ENCODE measurements at regions not wholly inside any gene's neighbourhood (a gene's known extent, or its start where the extent isn't known, plus 50 kb on each side); places are given as distances from the start of the nearest gene placed in this dataset.
"Not testable (repeated sequence)": the region's sequence is repeated elsewhere in the genome, so short reads cannot be mapped to it uniquely, and the experiment has no call there.

DNA sequence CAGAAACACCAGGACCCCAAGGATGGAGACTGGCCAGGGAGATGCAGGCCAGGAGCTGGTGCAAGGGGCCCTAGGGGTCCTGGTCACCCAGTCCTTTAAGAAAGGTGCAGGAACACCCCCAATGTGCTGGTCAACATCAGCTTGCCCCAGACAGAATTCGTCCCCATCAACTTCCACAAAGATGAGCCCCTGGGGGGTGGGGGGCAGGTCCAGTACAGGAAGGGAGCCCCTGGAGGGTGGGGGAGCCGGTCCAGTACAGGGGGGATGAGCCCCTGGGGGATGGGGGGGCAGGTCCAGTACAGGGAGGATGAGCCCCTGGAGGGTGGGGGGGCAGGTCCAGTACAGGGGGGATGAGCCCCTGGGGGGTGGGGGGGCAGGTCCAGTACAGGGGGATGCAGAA, 160.7 kb upstream of the SALL3 start:
- no peak for DNase-seq

DNA sequence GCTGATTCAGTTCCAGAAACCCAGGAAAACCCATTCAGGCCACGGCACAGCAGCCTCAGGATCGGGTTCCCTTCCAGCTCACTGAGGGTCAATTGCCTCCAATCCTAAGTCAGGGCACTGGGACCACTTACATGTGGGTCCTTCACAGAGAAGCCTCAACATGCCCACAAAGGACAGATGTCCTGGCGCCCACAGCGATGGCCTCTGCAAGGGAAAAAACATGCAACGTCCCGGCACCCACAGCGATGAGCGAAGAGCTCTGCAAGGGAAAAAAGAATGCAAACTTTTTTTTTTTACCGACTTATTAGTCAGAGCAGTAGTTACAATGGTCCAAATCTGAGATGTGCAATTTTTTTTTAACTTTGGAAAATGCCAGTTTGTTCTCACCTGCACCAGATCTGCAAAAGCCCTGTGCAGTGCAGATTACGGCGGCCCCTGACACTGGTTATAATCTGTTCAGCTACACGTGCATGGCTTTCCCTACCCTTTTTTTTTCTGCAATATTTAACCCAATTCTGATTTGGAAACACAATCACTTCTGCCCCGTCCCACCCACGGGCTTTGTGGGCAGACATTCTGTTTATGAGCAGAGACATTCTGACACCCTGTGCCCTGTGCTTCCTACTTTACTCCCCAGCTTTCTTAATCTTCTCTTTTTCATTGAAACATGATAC, 159.3 kb upstream of the SALL3 start:
- no peak for DNase-seq

DNA sequence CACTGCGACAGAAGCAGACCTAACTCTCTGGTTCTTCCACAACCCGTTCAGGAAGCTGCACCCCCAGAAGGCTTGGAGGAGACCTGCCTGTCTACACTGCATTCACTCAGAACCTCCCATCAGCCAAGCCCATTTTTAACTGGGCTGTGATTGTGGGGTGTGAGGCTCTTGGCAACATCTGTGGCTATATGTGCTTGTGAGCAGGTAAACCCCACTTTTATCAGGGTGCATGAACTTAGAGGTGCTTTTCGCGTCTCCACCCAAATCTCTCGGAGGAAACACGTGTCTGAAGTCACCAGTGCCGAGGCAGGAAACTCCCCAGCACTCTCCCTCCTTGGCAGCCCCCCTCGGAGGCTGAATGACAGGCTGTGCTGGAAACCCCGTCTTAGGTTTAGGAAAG, 158.2 kb upstream of the SALL3 start:
- DNase-seq: no peak

DNA sequence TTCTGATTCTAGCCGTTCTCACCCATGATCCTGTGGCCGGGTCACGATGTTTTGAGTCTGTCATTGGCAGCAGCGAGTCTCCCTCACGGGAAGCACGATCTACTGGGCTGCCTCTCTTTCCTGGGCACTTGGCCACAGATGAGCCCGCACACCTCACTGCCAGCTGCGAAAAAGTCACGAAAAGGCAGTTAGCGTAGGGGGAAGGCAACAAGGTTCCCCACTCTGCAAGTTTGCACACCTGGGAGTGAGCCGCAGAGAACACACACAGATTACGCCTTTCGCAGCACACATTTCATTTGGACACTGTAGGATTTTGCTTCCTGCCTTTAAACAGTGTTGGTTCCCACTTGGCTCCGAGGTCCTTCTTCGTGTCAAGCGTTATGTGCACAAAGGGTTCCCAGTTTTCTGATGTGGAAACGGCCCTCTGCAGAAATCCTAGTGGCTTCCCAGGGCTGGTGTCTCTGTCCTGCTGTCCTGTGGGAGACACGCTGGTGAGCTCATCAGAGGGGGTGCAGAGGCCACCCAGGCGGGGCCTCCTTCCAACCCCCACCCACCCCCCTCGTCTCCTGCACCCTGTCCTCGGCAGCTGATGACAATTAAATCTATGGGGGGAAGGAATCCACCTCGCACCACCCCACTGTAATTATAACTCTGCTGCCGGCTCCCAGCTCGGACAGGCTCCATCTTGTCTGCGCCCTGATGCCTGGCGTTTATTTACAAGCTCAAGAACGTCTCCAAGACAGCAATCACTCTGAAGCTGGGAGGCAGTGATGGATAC, 157.3 kb upstream of the SALL3 start:
- no peak for DNase-seq

DNA sequence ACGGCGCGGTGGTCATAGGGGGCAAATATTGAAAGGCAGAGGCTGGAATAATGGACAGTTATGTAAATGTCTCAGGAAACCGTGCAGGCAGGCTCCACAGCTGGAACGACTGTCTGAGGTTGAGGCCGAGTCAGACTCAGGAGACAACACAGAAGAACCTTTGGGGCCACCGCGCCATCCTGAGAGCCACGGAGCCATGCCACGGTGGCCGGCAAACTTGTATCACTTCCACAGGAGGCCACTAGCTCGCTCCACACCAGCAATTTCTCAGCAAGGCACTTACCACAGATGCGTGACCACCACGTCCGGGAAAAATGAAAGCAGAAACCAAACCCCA, 156.7 kb upstream of the SALL3 start:
- DNase-seq: no peak

DNA sequence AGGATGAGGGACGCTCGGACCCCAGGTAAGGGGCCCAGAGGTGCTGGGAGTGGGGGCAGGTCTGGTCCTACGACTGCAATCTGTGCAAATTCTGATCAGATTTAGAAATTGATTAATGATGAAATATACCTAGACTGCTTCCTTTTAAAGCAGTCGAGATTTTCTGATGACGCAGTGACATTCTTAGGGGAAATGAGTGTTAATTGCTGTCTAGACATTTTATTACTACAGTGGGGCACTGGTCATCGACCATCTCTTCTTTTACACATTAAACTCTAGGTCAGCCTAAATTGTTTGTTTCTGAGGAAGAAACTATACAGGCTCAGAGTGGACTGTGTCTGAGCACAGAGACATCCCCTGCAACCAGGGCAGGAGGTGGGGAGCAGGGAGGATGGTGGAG, 154.4 kb upstream of the SALL3 start:
- no peak for DNase-seq

DNA sequence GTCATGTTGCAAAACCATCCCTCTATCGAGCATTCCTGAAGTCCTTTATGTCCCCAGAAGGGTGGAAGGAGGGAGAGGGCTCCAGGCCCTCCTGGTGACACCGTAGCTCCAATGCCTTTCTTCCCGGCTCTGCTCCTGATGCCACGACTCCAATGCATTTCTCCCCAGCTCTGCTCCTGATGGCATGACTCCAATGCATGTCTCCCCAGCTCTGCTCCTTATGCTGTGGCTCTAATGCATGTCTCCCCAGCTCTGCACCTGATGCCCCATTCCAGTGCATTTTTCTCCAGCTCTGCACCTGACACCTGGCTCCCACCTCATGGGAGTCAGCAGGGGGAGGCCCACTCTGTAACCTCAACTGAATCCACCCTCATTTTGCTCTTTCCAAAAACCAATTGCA, 153.0 kb upstream of the SALL3 start:
- no peak for DNase-seq

DNA sequence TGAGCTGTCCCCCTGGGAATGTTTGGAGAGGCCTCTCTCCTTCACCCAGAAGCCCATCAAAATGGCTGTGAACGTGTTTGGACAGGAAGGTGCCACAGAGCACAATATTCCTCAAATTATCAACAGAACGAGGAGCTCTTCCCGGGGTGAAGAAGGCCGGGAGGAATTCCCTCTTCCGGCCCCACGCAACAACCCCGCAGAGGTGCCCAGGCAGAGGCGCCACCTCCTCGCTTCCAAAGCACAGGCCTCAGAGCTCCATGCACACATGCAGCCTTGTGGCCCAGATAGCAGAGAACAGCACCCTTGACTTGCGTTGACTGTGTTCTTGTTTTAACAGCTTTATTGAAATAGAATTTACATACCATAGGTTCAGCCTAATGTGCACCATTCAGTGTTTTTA, 152.5 kb upstream of the SALL3 start:
- no peak for DNase-seq

DNA sequence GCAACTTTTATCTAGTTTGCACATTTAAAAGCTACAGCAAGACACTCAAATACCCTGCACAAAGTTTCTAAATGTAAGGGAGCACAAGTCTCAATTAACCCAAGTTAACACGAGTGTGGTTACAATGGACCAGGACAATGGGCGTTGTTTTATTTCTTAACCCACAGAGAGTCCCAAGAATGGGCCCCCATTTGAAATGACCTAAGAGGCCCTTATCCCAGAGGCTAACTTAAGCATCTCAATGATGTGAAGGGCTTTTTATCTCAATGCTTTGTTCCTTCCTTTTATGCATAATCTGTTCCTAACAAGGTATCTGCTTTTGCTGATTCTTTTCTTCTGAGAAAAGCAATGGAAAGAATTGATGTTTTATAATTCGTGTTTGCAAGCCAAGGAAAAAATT, 151.5 kb upstream of the SALL3 start:
- DNase-seq: no peak

DNA sequence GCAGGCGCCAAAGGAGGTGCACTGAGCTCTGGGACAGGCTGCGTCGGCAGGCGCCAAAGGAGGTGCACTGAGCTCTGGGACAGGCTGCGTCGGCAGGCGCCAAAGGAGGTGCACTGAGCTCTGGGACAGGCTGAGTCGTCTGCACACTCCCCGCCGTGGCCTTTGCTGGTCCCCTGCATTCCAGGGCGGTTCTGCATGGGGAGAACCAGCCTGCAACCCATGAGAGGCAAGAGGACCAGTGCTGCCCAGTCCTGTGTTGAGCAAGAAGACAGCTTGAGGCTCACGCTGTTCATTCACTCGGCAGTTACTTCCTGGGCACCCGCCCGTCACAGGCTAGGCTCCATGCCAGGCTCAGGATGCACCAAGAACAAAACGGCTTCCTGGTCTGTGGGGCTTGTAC, 150.6 kb upstream of the SALL3 start:
- DNase-seq: not testable (repeated sequence)

DNA sequence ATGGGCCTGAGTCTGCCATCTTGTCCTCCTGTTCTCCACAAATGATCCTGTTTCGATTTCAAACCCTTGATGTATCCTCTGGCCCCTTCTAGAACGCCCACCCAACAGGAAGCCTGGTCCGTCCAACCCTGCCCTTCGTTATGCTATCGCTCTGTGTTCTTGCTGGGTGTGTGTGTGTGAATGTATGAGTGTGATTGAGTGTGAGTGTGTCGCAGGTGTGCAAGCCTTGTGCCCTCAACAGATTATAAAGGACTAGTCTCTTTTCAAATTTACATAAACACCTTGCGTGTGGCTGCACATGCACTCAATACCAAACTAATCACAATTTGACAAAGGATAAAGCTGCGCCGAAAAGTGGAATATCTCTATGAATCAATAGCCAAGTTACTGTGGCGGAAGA, 149.5 kb upstream of the SALL3 start:
- DNase-seq: no peak

DNA sequence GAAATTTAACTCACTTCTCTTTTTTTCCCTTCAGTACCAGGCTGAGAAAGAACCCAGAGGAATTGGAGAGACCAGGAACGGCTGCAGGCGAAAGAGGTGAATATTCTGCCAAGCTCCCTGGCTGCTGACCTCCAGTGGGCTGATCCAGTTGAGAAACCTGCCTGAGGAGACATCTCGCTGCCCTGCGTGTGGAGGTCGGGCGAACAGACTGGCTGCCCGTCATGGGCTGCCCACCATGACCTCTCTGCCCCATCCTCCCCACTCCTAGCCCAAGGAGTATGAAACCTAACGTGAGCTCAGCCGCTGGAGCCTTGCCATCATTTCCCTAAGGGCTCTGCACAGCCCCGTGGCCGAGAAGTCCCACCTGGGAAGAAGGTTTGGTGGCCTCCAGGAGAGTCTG, 148.8 kb upstream of the SALL3 start:
- no peak for DNase-seq

DNA sequence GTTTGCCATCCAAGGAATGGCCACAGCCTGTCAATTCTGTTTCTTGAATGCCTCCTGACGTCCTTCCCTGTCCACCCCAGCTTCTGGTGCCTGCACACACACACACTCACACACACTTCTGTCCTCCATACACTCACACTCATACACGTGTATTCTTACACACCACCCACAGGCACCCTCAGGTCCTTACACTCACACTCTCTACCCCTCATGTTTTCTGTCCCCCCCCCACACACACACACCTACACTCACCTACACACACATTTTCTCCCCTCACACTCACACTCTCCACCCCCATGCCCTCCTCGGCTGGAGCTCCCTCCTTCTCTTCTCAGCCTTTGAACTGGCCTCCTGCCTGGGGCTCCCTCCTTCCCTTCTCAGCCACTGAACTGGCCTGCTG, 148.0 kb upstream of the SALL3 start:
- no peak for DNase-seq

DNA sequence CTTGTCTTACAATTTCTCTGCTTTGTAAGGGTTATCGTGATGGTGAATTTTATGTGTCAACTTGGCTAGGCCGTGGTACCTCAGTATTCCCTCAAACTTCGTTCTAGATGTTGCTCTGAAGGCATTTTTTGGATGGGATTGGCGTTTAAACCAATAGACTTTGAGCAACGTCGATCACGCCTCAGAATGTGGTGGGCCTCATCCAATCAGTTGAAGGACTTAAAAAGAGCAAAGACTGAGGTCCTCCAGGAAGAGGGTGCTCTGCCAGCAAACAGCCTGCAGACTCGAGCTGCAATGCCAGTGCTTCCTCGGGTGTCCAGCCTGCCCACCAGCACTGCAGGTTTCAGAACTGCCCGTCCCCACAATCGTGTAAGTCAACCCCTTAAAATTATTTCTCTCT, 145.8 kb upstream of the SALL3 start:
- DNase-seq: no peak

DNA sequence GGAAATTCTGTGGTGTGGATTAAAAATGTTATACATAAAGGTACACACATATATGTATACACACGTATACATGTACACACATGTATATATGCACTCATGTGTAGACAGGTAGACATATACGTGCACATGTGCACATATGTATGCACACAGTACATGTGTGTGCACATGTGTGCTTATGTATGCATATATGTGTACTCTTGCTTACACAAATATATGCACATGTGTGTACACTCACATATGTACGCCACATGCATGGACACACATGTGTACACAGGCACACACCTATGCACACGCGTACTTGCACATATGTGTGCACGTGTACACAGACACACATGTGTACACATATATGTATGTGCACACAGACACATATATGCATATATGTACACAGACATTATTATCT, 142.8 kb upstream of the SALL3 start:
- DNase-seq: no peak

DNA sequence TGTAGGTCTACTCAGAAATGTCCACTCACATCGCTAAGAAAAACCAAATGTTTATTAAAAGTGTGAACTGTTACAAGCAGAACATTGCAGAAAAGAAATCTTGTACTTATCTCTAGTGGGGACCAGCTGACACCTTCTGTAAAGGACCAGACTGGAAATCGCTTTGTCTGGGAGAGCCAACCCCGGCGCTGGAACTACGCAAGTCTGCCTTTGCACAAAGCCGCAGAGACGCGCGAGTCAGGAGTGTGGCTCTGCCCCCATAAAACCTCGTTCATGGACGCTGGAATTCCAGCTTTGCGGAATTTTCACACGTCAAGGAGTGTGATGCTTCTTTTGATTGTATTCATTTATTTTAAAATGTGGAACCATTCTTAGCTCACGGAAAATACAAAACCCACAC, 141.9 kb upstream of the SALL3 start:
- no peak for DNase-seq

DNA sequence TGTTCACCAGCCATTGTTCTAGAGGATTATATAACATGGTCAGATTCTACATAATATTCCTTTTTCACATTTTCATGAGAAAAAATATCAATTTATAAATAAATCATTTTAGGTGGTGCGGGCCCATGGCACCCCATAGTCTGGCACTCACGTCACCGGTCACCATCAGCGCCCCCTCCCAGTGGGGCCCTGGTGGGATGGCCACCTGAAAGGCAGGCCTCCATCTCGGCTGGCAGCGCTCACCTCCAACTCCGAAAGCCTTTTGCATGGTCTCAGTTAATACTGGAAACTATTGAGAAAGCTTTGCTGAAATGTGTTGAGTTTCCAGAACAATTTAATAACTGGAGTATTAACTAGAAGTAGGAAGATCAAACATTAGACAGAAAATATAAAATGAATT, 141.4 kb upstream of the SALL3 start:
- DNase-seq: no peak

DNA sequence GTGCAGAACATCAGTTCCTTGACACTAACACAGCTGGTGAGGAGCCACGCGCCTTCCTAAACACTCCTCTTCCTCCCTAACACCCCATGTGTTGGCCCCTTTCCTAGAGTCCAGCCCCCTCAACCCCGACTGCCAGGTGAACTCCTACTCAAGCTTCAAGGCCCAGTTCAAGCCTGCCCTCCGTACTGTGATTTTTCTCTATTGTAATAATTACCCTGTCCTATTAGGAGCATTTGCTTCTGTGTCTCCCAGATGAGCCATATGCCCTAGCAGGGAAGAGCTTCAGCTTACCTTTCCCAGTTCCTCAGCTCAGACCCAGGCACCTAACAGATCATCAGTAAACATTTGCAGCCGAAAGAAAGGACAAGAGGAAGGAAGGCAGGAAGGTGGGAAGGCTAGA, 130.6 kb upstream of the SALL3 start:
- no peak for DNase-seq

DNA sequence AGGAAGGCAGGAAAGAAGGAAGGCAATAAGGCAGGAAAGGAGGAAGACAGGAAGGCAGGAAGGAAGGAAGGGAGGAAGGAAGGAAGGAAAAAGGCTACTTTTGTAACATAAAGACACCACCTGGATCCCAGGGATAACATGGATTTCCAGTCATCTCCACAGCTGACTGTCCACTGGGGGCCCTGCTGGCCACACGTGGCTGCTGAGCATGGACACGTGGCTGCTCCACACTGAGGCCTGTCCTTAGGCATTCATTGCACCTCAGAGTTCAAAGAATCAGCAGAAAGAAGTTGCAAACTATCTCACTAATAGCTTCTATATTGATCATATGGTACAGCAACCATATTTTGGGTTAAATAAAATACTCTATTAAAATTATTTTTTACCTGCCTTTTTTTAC, 130.2 kb upstream of the SALL3 start:
- DNase-seq: no peak

DNA sequence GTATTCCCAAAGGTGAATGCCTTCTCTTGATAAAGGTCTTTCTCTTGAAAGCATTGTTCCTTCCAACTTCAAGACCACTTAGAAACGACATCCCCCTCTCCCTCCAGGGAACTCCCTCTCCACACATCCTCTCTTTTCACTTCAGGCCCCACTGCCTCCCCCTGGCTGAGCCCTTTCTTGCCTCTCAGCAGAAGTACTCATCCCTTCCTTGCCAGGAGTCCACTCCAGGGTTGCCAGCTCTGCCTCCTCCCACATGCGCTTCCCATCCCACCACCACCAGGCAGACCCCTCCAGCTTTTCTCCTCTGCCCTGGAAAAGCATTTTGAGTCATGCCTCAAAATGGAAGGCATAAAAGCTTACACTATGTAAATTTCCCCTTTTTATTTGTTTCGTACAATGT, 126.3 kb upstream of the SALL3 start:
- DNase-seq: no peak

DNA sequence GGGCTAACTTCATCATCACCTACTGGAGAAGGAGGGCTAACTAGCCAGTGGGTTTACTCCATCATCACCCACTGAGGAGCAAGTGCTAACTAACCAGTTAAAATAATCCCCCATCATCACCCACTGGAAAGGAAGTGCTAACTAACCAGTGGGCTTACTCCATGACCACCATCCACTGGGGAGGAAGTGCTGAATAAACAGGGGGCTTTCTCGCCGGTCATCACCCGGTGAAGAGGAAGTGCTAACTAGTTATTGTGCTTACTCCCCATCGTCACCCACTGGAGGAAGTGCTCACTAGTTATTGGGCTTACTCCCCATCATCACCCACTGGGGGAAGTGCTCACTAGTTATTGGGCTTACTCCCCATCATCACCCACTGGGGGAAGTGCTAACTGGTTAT, 124.4 kb upstream of the SALL3 start:
- no peak for DNase-seq

DNA sequence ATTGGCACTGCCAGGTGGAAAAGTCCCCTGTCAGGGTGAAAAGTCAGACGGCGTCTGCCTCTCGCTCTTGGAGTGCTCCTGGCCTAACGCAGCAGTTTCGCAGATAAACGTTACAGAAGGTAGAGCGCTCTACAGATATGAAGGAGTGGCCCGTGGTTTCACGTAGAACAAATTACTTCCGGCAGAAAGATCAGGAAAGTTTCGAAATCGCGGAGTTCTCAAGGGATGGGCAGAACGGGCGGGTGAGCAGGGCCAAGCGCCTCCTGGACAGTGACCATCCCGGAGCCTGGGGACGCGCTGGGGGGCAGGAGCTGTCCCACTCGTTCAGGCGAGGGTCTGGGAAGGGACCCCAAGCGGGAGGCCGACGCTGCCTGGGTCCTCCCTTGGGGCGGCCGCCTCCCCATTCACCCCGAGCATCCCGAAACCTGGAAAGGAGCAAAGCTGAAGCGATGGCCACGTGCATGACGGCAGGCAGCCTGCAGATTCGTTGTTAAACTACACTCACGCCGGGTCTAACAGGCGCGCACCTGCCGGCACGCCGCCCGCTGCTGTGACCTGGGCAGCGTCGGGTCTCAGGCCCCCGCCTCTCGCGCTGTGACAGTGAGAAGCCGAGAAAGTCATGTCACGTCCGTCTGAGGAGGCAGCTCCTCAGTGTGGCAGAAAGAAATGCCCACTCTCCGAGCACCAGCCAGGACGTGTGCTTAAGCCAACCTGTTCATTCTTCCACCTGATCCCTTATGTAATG, 122.9 kb upstream of the SALL3 start:
- no peak for DNase-seq

DNA sequence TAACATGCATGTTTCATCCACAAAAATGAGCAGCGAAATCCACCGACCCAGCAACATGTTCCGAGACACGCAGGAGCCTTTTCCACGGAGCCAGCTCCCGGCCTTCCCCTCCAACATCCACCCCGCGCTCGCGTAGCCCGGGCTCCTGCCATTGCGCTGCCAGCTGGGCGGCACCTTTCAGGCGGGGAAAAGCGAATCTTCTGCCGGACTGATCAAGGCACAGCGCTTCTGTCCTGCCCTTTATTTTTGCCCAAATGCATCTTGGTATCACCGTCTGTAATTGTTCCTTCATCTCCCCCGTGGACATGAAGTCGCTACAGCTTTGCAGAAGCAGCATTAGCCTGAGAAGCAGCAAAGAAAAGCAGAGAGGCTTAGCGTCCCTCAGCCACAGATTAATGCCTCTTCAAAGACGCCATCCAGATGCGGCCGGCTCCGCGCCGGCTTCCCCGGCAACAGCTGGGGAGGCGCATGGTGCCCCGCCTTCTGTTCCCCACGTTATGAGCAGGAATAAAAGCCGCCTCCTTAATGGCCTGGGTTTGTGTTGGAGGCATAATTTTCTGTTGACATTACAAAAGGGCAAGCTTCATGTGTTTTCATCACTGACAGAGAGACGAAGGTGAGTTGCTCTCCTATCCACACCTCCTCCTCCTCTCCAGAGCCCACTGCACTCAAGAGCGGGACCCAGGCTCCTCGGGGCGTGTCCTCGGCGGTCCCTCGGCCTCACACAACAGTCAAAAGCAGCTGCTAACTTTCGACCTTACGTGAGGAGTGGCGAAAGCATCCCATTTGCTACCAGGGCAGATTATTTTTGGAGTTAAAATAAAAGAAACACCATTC, 122.1 kb upstream of the SALL3 start:
- no peak for DNase-seq

DNA sequence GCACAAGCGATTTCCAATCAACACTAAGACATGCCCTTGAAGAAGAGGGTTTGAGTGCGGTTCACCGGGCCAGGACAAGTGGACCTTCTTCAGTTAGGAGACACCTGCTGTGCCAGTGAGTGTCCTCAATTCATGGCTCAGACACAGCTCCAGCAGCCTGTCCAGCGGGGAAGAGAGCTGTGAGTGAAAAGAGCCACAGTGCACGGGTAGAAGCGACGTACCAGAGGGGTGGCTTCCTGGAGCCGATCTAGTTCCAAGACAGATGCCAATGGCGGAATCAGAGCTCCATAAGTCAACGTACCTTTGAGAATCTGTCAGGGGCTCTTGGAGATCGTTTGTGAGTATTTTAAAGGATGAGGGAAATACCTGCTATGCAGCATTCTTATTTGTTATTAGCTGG, 119.9 kb upstream of the SALL3 start:
- DNase-seq: no peak
